HG03378 (cell line): ENCODE measurements at regions not wholly inside any gene's neighbourhood (a gene's known extent, or its start where the extent isn't known, plus 50 kb on each side); places are given as distances from the start of the nearest gene placed in this dataset.

Experiments
- ATAC-seq: cut with Tn5 transposase; IDR thresholded peaks from one replicate; pipeline ENCODE4 v1.9.1; 2021; ENCODE audit warnings: mild to moderate bottlenecking, moderate library complexity; ENCODE audit not compliant: unreplicated experiment

GRCh38 chr10:10110844-10111490 lies 906.7 kb upstream of the CELF2 start:
- ATAC-seq, result no peak

GRCh38 chr10:10118131-10118530 lies 899.5 kb upstream of the CELF2 start:
- ATAC-seq, result no peak

- ATAC-seq, result no peak
Observed at GRCh38 chr10:10120671-10121070, 897.0 kb upstream of the CELF2 start.

GRCh38 chr10:10125676-10126075 lies 892.0 kb upstream of the CELF2 start:
- no peak for ATAC-seq

- no peak for ATAC-seq
Observed at GRCh38 chr10:10126218-10126617, 891.5 kb upstream of the CELF2 start.

GRCh38 chr10:10128387-10128786 lies 889.3 kb upstream of the CELF2 start:
- no peak for ATAC-seq

- no peak for ATAC-seq
Observed at GRCh38 chr10:10130686-10131085, 887.0 kb upstream of the CELF2 start.

- no peak for ATAC-seq
Observed at GRCh38 chr10:10132009-10132408, 885.7 kb upstream of the CELF2 start.

GRCh38 chr10:10133281-10133680 lies 884.4 kb upstream of the CELF2 start:
- no peak for ATAC-seq

- ATAC-seq, result no peak
Observed at GRCh38 chr10:10138685-10139084, 879.0 kb upstream of the CELF2 start.

- ATAC-seq, result no peak
Observed at GRCh38 chr10:10141782-10142382, 875.8 kb upstream of the CELF2 start.

- no peak for ATAC-seq
Observed at GRCh38 chr10:10146604-10147003, 871.1 kb upstream of the CELF2 start.

- ATAC-seq, result no peak
Observed at GRCh38 chr10:10149899-10150298, 867.8 kb upstream of the CELF2 start.

GRCh38 chr10:10156917-10157600 lies 860.6 kb upstream of the CELF2 start:
- ATAC-seq, result no peak

- no peak for ATAC-seq
Observed at GRCh38 chr10:10160821-10161312, 856.8 kb upstream of the CELF2 start.

- no peak for ATAC-seq
Observed at GRCh38 chr10:10164848-10165247, 852.8 kb upstream of the CELF2 start.

GRCh38 chr10:10165415-10165814 lies 852.3 kb upstream of the CELF2 start:
- ATAC-seq, result no peak

- ATAC-seq, result no peak
Observed at GRCh38 chr10:10178476-10178875, 839.2 kb upstream of the CELF2 start.

GRCh38 chr10:10193848-10194247 lies 823.8 kb upstream of the CELF2 start:
- no peak for ATAC-seq

- no peak for ATAC-seq
Observed at GRCh38 chr10:10196701-10197100, 821.0 kb upstream of the CELF2 start.

GRCh38 chr10:10197423-10197822 lies 820.2 kb upstream of the CELF2 start:
- no peak for ATAC-seq

GRCh38 chr10:10198363-10198762 lies 819.3 kb upstream of the CELF2 start:
- ATAC-seq, result no peak
